GM19463 (cell line): ENCODE measurements at regions not wholly inside any gene's neighbourhood (a gene's known extent, or its start where the extent isn't known, plus 50 kb on each side); places are given as distances from the start of the nearest gene placed in this dataset.

Experiments used
- ATAC-seq: cut with Tn5 transposase; IDR thresholded peaks from one replicate; pipeline ENCODE4 v1.9.1; 2021; ENCODE audit warnings: mild to moderate bottlenecking, moderate library complexity; ENCODE audit not compliant: unreplicated experiment

GRCh38 chr5:175765858-175766257 lies 105.5 kb upstream of the CPLX2 start:
- ATAC-seq, result no peak

GRCh38 chr5:175766963-175767362 lies 104.4 kb upstream of the CPLX2 start:
- ATAC-seq, result no peak

GRCh38 chr5:175772747-175773533 lies 98.4 kb upstream of the CPLX2 start:
- ATAC-seq, result no peak

GRCh38 chr5:175773534-175774070 lies 97.8 kb upstream of the CPLX2 start:
- ATAC-seq, result no peak

GRCh38 chr5:175775416-175775815 lies 96.0 kb upstream of the CPLX2 start:
- no peak for ATAC-seq

GRCh38 chr5:175778951-175779503 lies 92.4 kb upstream of the CPLX2 start:
- no peak for ATAC-seq

- no peak for ATAC-seq
Measured at GRCh38 chr5:175783739-175784138, 87.6 kb upstream of the CPLX2 start.

- no peak for ATAC-seq
Measured at GRCh38 chr5:175784230-175784629, 87.1 kb upstream of the CPLX2 start.

- ATAC-seq, result no peak
Measured at GRCh38 chr5:175785681-175786080, 85.7 kb upstream of the CPLX2 start.

GRCh38 chr5:175788155-175788787 lies 83.1 kb upstream of the CPLX2 start:
- ATAC-seq, result no peak

- no peak for ATAC-seq
Measured at GRCh38 chr5:175789670-175790069, 81.7 kb upstream of the CPLX2 start.

- no peak for ATAC-seq
Measured at GRCh38 chr5:175790796-175791195, 80.6 kb upstream of the CPLX2 start.

GRCh38 chr5:175795959-175796358 lies 75.4 kb upstream of the CPLX2 start:
- no peak for ATAC-seq

GRCh38 chr5:175796536-175797499 lies 74.6 kb upstream of the CPLX2 start:
- ATAC-seq, result peak; percentile 68

- ATAC-seq, result no peak
Measured at GRCh38 chr5:175797521-175798038, 73.8 kb upstream of the CPLX2 start.

GRCh38 chr5:175798626-175799025 lies 72.8 kb upstream of the CPLX2 start:
- ATAC-seq, result no peak

- ATAC-seq, result no peak
Measured at GRCh38 chr5:175800656-175801081, 70.7 kb upstream of the CPLX2 start.

GRCh38 chr5:175802361-175802760 lies 69.0 kb upstream of the CPLX2 start:
- no peak for ATAC-seq

- ATAC-seq, result no peak
Measured at GRCh38 chr5:175803254-175803653, 68.1 kb upstream of the CPLX2 start.

GRCh38 chr5:175803736-175804454 lies 67.5 kb upstream of the CPLX2 start:
- no peak for ATAC-seq
